AG04450 (cell line): ENCODE measurements at regions not wholly inside any gene's neighbourhood (a gene's known extent, or its start where the extent isn't known, plus 50 kb on each side); places are given as distances from the start of the nearest gene placed in this dataset.

Experiments
- CTCF ChIA-PET: fragments of 300-600, 350-600 bp; formaldehyde crosslinking; extraction: SDS; loops from one replicate; lab custom pipeline; 2022; ENCODE audit warnings: antibody characterized with exemption, inconsistent platforms; lab: Charles Lee
- POLR2A ChIA-PET: fragments of 350-600 bp; formaldehyde crosslinking; extraction: SDS; loops from one replicate; lab custom pipeline; 2021; ENCODE audit warnings: antibody characterized with exemption, inconsistent platforms; lab: Yijun Ruan, JAX
- DNase-seq: peaks from one replicate; pipeline ENCODE4 v3.0.0-alpha.2; 2011; ENCODE audit warnings: low read depth, low spot score
- H3K27ac ChIP-seq: one replicate; pipeline ENCODE4 v1.5.1; 2012; ENCODE audit warnings: low read depth, low read length, control low read depth
- H3K27me3 ChIP-seq: one replicate; pipeline ENCODE4 v1.6.0; 2012; ENCODE audit warnings: low read length; ENCODE audit not compliant: control insufficient read depth, insufficient read depth
- H3K4me3 ChIP-seq: 2 replicates; pipeline ENCODE4 v1.5.1; 2011; ENCODE audit warnings: mild to moderate bottlenecking, low read depth, low read length, control low read depth
- H3K9me3 ChIP-seq: 2 replicates; pipeline ENCODE4 v1.5.1; 2012; ENCODE audit warnings: low read length; ENCODE audit not compliant: control insufficient read depth, insufficient read depth
- CTCF ChIP-seq: IDR thresholded peaks from 2 replicates; pipeline ENCODE4 v1.5.1; 2011; ENCODE audit warnings: low read depth, low read length, control low read depth, inconsistent platforms

- DNase-seq = no peak
- no peak overlapping the region for H3K4me3 ChIP-seq
- no peak overlapping the region for H3K27ac ChIP-seq
- POLR2A ChIA-PET = no interaction called here
- no peaks in the 10 kb centered on the region; the same call in 1 of the 2 replicates for H3K9me3 ChIP-seq
- H3K27me3 ChIP-seq = no peaks in the 10 kb centered on the region
- CTCF ChIA-PET = no interaction called here
- no peak for TF ChIP-seq CTCF
Measured at GRCh38 chr16:50981951-50982350, 169.1 kb downstream of the SALL1 start.

GRCh38 chr16:50980666-50981065, 170.4 kb downstream of the SALL1 start:
- no peaks in the 10 kb centered on the region; the same call in 1 of the 2 replicates for H3K9me3 ChIP-seq
- ChIA-PET POLR2A (no interaction called here), CTCF (no interaction called here)

GRCh38 chr16:50979806-50980620, 171.1 kb downstream of the SALL1 start:
- Histone ChIP-seq H3K9me3 (no peaks in the 10 kb centered on the region; the same call in 1 of the 2 replicates), H3K27me3 (no peaks in the 10 kb centered on the region), H3K4me3 (no peak overlapping the region), H3K27ac (no peak overlapping the region)
- CTCF ChIA-PET = no interaction called here
- POLR2A ChIA-PET = interaction anchor here (0.6 kb wide), 1 partner anchor 783 kb away, joined by 5 read pairs; no protein-coding TSS in a partner anchor
- TF ChIP-seq CTCF = no peak
- DNase-seq = no peak

More at GRCh38 chr16:50980666-50981065, 170.4 kb downstream of the SALL1 start:
- H3K27me3 ChIP-seq = no peaks in the 10 kb centered on the region
- TF ChIP-seq CTCF = no peak
- no peak overlapping the region for H3K27ac ChIP-seq
- DNase-seq = no peak
- no peak overlapping the region for H3K4me3 ChIP-seq

- POLR2A ChIA-PET = no interaction called here
- Histone ChIP-seq H3K27me3 (no peaks in the 10 kb centered on the region), H3K27ac (no peak overlapping the region), H3K9me3 (no peaks in the 10 kb centered on the region; the same call in 1 of the 2 replicates), H3K4me3 (no peak overlapping the region)
- no peak for DNase-seq
- CTCF ChIA-PET = no interaction called here
- no peak for TF ChIP-seq CTCF
Measured at GRCh38 chr16:50977138-50977537, 173.9 kb downstream of the SALL1 start.

- H3K27ac ChIP-seq = no peak overlapping the region
- TF ChIP-seq CTCF = no peak
- no peaks in the 10 kb centered on the region; the same call in 1 of the 2 replicates for H3K9me3 ChIP-seq
- H3K4me3 ChIP-seq = no peak overlapping the region
- ChIA-PET POLR2A (no interaction called here), CTCF (no interaction called here)
- no peaks in the 10 kb centered on the region for H3K27me3 ChIP-seq
- no peak for DNase-seq
Measured at GRCh38 chr16:50974438-50975036, 176.5 kb downstream of the SALL1 start.
